Right atrium auricular region (tissue), 2 donors: ENCODE measurements at regions not wholly inside any gene's neighbourhood (a gene's known extent, or its start where the extent isn't known, plus 50 kb on each side); places are given as distances from the start of the nearest gene placed in this dataset.

Experiments
- DNase-seq: peaks from one replicate; pipeline ENCODE4 v3.0.0-alpha.2; 2019; ENCODE audit warnings: low spot score
- H3K27ac ChIP-seq, 2 donors: fragments of 200-600 bp; sonication (generic); 1 replicate in 1 of 2; 2 replicates in 1 of 2; pipeline ENCODE4 v1.5.1; 2016 to 2019
- H3K27me3 ChIP-seq, 2 donors: fragments of 200-600 bp; sonication (generic); one replicate each; pipeline versions ENCODE4 v1.5.1 to v1.6.0; 2017 to 2019
- H3K36me3 ChIP-seq: fragments of 200-600 bp; sonication (generic); one replicate; pipeline ENCODE4 v1.5.1; 2016
- H3K4me1 ChIP-seq, 2 donors: fragments of 200-600 bp; sonication (generic); one replicate each; pipeline versions ENCODE4 v1.5.1 to v1.6.0; 2017 to 2019
- H3K4me3 ChIP-seq, 2 donors: fragments of 200-600 bp; sonication (generic); 1 replicate in 1 of 2; 2 replicates in 1 of 2; pipeline ENCODE4 v1.5.1; 2017 to 2019; ENCODE audit warnings: mild to moderate bottlenecking in 1 of 2, moderate library complexity in 1 of 2
- H3K9me3 ChIP-seq, 2 donors: fragments of 200-600 bp; sonication (generic); one replicate each; pipeline ENCODE4 v1.5.1; 2019
- TF ChIP-seq, protein P1 (sequence below), 2 donors: fragments of 200-600 bp; sonication (generic); IDR thresholded peaks; one replicate each; pipeline ENCODE4 v1.5.1; 2019; ENCODE audit warnings: antibody characterized with exemption in 2 of 2

DNA sequence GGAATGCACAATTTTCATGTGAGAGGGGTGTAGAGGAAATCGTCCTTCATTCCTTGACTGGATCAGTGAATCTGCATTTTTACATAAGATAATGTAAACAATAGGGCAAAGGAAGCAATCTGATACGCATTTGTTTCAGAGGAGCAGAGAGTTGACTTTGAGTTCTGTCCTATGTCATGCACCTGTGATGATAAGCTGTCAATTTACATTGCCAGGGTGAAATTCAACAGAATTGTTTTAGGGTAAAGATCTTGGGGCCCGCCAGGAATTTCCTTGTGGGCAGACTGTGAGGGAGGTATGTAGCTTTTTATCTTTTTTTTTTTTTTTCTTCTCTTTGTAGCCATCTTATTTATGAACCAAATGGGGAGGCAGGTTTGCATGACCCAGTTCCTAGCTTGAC is 58.3 kb upstream of the LARP1 start:
- H3K4me3 ChIP-seq = no peak overlapping the region
- peaks cover 0 to 14% of the 10 kb centered on the region in 2 donors for H3K4me1 ChIP-seq
- no peaks in the 10 kb centered on the region for H3K27me3 ChIP-seq
- no peaks in the 10 kb centered on the region for H3K9me3 ChIP-seq
- H3K36me3 ChIP-seq = no peaks in the 10 kb centered on the region
- no peak overlapping the region for H3K27ac ChIP-seq
- TF ChIP-seq, protein P1, sequence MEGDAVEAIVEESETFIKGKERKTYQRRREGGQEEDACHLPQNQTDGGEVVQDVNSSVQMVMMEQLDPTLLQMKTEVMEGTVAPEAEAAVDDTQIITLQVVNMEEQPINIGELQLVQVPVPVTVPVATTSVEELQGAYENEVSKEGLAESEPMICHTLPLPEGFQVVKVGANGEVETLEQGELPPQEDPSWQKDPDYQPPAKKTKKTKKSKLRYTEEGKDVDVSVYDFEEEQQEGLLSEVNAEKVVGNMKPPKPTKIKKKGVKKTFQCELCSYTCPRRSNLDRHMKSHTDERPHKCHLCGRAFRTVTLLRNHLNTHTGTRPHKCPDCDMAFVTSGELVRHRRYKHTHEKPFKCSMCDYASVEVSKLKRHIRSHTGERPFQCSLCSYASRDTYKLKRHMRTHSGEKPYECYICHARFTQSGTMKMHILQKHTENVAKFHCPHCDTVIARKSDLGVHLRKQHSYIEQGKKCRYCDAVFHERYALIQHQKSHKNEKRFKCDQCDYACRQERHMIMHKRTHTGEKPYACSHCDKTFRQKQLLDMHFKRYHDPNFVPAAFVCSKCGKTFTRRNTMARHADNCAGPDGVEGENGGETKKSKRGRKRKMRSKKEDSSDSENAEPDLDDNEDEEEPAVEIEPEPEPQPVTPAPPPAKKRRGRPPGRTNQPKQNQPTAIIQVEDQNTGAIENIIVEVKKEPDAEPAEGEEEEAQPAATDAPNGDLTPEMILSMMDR (IDR thresholded peaks at IDR 0.05) = no peak
- DNase-seq = no peak

DNA sequence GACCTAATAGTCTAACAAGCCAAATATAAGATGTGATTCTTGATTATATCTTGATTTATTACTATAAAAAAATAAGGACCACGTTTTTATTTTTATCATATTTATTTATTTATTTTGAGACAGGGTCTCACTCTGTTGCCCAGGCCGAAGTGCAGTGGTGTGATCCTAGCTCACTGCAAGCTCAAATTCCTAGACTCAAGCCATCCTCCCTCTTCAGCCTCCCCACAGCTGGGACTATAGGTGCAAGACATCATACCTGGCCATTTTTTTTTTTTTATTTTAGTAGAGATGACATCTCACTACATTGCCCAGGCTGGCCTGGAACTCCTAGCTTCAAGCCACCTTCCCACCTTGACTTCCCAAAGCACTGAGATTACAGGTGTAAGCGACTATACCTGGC is 61.0 kb upstream of the LARP1 start:
- Histone ChIP-seq H3K9me3 (no peaks in the 10 kb centered on the region), H3K27me3 (no peaks in the 10 kb centered on the region), H3K4me3 (no peak overlapping the region), H3K36me3 (no peaks in the 10 kb centered on the region), H3K27ac (no peak overlapping the region), H3K4me1 (peaks cover 0 to 21% of the 10 kb centered on the region in 2 donors)
- TF ChIP-seq, protein P1 (IDR thresholded peaks at IDR 0.05) = no peak
- DNase-seq = no peak

DNA sequence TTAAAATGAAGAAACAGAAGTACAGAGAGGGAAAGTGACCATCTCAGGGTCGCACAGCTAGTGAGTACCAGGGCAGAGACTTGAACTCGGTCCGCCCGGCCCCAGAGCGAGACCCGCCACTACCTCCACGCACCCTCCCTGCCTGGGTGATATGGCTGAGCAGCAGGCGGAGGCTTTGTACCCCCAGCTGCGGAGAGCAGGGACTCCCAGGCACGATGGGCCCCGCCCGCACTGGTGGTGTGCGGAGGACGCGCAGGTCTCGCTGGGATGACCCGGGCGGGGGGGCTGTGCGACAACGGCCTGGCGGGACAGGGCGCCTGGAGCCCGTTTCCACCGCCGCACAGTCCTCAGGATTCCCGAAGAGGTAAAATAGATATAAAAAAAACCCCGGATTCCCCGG is 64.7 kb upstream of the LARP1 start:
- TF ChIP-seq, protein P1 (IDR thresholded peaks at IDR 0.05) = no peak
- no peak for DNase-seq
- Histone ChIP-seq H3K4me3 (no peak overlapping the region), H3K27me3 (no peaks in the 10 kb centered on the region), H3K27ac (peak overlapping the region in 1 of 2 donors; percentile 83), H3K36me3 (no peaks in the 10 kb centered on the region), H3K4me1 (peaks cover 0 to 14% of the 10 kb centered on the region in 2 donors), H3K9me3 (no peaks in the 10 kb centered on the region)

DNA sequence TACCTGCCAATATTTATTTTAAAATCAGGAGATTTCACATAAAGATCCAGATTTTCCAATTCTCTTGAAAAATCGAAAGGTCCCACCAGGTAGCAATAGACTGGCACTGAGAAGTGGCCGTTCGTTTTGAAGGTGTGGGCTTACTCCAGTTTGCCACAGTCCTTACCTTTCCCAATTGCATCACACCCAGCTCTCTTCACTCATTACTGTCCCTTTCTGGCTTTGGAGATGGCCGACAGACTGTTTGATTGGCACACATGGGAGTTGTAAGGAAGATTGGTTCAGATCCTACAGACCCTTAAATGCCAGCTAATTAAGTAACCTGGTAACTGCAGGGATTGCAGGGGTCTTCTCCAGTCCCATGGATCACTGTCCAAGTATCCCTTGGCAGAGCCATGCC is 68.7 kb upstream of the LARP1 start:
- Histone ChIP-seq H3K36me3 (no peaks in the 10 kb centered on the region), H3K4me1 (peaks cover 0 to 15% of the 10 kb centered on the region in 2 donors), H3K27me3 (no peaks in the 10 kb centered on the region), H3K4me3 (no peak overlapping the region), H3K9me3 (no peaks in the 10 kb centered on the region), H3K27ac (no peak overlapping the region)
- TF ChIP-seq, protein P1 (IDR thresholded peaks at IDR 0.05) = no peak
- no peak for DNase-seq

DNA sequence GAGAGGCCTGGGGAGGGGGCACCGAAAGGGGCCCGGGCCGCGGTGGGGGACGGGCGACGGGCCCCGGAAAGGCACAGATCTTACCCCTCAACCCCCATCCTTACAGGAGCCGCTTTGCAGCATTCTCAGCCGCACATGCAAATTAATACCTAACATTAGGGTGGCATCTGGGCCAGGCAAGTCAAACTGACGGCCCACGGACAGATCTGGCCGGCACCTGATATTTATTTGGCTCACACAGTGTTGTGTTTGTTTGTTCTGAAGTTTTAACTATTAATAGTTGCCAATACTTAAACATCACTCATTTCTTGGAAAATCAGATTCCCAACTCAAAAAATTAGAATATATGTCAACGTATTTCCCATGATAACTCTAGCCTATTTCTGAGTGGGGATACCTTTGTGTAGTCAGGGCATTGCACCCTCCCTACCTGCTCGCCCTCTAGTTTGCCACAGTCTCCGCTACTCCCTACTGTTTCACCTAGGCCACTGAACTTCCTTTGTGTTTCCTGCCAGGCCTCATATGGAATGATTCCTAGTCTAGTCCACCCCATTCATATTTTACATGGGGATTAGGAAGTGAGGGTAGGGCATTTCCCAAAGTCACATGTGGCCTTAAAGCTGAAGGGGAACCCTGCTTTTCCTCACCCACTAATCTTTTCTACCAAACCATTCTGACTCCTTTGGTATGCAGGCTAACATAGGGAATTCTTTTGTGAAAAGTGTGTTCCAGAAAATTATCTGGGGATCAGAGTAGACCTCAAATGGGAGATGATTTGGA is 71.9 kb upstream of the LARP1 start:
- TF ChIP-seq, protein P1 (IDR thresholded peaks at IDR 0.05) = no peak
- no peak for DNase-seq

DNA sequence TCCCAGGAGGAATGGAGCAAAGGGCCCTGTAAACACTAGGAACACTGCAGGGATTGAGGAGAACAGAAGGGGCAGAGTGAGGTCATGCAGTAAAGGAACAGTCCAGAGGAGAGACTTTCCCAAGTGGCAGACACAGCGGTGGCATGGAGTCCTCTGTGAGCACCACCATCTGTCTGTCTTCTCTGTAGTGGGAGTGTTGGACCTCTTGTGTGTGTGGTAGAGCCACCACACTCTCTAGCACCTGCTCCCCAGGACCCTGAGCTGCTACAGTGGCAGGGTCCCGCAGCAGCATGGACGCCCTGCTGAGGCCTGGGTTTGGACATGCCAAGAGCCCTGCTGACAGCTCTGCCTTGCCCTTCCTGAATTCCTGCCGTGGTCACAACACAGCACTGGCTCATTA is 75.7 kb upstream of the LARP1 start:
- H3K9me3 ChIP-seq = no peaks in the 10 kb centered on the region
- DNase-seq = no peak
- H3K27me3 ChIP-seq = no peaks in the 10 kb centered on the region
- H3K27ac ChIP-seq = no peak overlapping the region
- H3K4me1 ChIP-seq = peaks cover 0 to 12% of the 10 kb centered on the region in 2 donors
- no peaks in the 10 kb centered on the region for H3K36me3 ChIP-seq
- TF ChIP-seq, protein P1 (IDR thresholded peaks at IDR 0.05) = no peak
- H3K4me3 ChIP-seq = no peak overlapping the region

More for the DNA sequence above, 71.9 kb upstream of the LARP1 start:
- Histone ChIP-seq H3K27me3 (no peaks in the 10 kb centered on the region), H3K27ac (peak overlapping the region; percentile 80 to 90), H3K4me1 (peaks cover 0 to 12% of the 10 kb centered on the region in 2 donors), H3K4me3 (peak overlapping the region; percentile 29 to 54), H3K9me3 (no peaks in the 10 kb centered on the region), H3K36me3 (no peaks in the 10 kb centered on the region)
